ENCODE measurements at regions not wholly inside any gene's neighbourhood (a gene's known extent, or its start where the extent isn't known, plus 50 kb on each side); places are given as distances from the start of the nearest gene placed in this dataset.

DNA sequence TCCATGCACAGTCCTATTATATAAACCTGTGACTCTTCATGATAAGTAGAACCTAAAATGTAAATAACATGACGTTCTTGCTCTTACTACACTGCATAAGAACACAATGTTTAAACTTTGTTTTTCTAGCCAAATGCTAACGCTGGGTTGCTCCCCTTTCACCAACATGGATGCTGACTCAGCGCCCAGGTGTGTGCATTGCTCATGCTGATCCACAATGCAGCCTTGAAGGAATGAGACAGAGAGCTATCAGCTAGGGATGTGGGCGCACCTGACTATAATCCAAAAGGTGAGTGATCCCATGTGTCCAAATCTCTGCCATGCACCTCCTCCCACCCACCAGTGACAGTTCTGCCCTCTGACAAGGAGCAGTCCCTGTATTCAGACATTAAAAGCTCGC is 235.0 kb downstream of the IRS1 start:
- intact Hi-C loops (cut with DNase I) = no loop called here

DNA sequence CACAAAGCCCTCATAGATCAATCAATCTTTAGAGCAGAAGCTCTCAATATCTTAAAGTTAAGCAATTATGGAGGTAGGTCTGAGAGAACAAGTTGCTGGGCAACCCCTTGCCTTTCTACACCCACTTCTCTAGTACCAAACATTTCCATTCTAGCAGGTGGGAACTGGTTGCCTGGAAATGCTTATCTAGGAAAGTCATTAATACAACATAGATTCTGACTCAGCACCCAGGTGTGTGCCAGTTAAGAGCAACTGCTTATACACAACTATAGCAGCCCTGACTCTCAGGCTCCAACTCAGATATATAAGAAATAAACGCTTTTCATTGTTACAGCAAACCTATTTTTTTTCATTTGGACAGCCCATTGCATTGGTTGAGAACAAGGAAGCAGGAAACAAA is 237.7 kb downstream of the IRS1 start:
- intact Hi-C loops (cut with DNase I) = no loop called here
- TF ChIP-seq, protein P1, sequence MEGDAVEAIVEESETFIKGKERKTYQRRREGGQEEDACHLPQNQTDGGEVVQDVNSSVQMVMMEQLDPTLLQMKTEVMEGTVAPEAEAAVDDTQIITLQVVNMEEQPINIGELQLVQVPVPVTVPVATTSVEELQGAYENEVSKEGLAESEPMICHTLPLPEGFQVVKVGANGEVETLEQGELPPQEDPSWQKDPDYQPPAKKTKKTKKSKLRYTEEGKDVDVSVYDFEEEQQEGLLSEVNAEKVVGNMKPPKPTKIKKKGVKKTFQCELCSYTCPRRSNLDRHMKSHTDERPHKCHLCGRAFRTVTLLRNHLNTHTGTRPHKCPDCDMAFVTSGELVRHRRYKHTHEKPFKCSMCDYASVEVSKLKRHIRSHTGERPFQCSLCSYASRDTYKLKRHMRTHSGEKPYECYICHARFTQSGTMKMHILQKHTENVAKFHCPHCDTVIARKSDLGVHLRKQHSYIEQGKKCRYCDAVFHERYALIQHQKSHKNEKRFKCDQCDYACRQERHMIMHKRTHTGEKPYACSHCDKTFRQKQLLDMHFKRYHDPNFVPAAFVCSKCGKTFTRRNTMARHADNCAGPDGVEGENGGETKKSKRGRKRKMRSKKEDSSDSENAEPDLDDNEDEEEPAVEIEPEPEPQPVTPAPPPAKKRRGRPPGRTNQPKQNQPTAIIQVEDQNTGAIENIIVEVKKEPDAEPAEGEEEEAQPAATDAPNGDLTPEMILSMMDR (IDR thresholded peaks at IDR 0.05) = no peak
- no peak for TF ChIP-seq POLR2A (IDR thresholded peaks at IDR 0.05)
- TF ChIP-seq POLR2AphosphoS5 (IDR thresholded peaks at IDR 0.05) = no peak
- Histone ChIP-seq H3K27me3 (replicated peaks; ENCODE audit: insufficient read depth) (no peaks in the 10 kb centered on the region), H3K36me3 (no peaks in the 10 kb centered on the region), H3K4me3 (no peak overlapping the region), H3K9me3 (no peaks in the 10 kb centered on the region), H3K4me1 (replicated peaks) (no peaks in the 10 kb centered on the region), H3K27ac (no peak overlapping the region)
- DNase-seq (ENCODE audit: low spot score) = no peak
- WGBS = 93% methylated on average over 1 of the region's 1 CpG

More for the DNA sequence above, 235.0 kb downstream of the IRS1 start:
- H3K36me3 ChIP-seq = no peaks in the 10 kb centered on the region
- no peaks in the 10 kb centered on the region for H3K4me1 ChIP-seq (replicated peaks)
- WGBS = 75% methylated on average over 5 of the region's 5 CpGs
- H3K27ac ChIP-seq = no peak overlapping the region
- no peaks in the 10 kb centered on the region for H3K9me3 ChIP-seq
- H3K4me3 ChIP-seq = no peak overlapping the region
- TF ChIP-seq, protein P1 (IDR thresholded peaks at IDR 0.05) = no peak
- TF ChIP-seq POLR2A (IDR thresholded peaks at IDR 0.05) (no peak), POLR2AphosphoS5 (IDR thresholded peaks at IDR 0.05) (no peak)
- no peak for DNase-seq (ENCODE audit: low spot score)
- H3K27me3 ChIP-seq (replicated peaks; ENCODE audit: insufficient read depth) = no peaks in the 10 kb centered on the region

DNA sequence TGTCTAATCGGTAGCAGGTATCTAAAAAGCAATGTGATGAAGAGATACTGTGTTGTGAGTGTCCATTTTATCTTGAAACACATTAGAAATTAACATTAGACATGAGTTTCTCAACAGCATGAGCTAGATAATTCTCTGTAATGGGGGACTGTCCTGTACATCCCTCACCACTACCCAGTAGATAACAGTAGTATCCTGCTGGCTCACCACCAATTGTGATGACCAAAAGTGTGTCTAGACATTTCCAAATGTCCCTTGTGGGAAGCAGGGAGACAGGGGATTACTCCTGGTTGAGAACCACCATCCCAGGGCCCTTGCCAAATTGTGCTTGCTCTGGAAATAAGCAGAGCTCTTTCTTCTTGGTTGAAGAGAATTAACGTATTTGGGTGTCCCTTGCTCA is 239.3 kb downstream of the IRS1 start:
- Histone ChIP-seq H3K36me3 (no peaks in the 10 kb centered on the region), H3K27me3 (replicated peaks; ENCODE audit: insufficient read depth) (no peaks in the 10 kb centered on the region), H3K27ac (no peak overlapping the region), H3K4me3 (no peak overlapping the region), H3K9me3 (no peaks in the 10 kb centered on the region), H3K4me1 (replicated peaks) (no peaks in the 10 kb centered on the region)
- no peak for DNase-seq (ENCODE audit: low spot score)
- no peak for TF ChIP-seq POLR2A (IDR thresholded peaks at IDR 0.05)
- 90% methylated on average over 2 of the region's 2 CpGs for WGBS
- intact Hi-C loops (cut with DNase I) = no loop called here

DNA sequence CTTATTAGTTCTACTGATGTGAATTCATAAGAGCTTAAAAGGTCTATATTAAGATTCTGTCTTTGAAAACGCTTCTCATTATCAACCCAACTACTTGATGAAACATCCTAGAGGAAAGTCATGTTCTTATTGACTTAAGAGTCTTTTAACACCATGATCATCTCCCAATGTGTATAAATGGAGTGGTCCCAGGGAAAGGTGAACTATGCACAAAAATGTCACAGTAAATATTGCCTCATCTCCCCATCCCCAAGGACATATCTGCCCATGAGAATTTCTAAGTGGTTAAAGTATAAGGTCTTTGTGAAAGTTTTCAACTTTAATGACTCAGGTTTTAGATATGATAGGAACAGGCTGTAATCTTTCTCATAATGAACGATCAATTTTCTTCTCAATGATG is 240.1 kb downstream of the IRS1 start:
- H3K27me3 ChIP-seq (replicated peaks; ENCODE audit: insufficient read depth) = no peaks in the 10 kb centered on the region
- no peak overlapping the region for H3K27ac ChIP-seq
- WGBS = 81% methylated on average over 2 of the region's 2 CpGs
- intact Hi-C loops (cut with DNase I) = no loop called here
- H3K36me3 ChIP-seq = no peaks in the 10 kb centered on the region
- TF ChIP-seq POLR2AphosphoS5 (IDR thresholded peaks at IDR 0.05) (no peak), POLR2A (IDR thresholded peaks at IDR 0.05) (no peak)
- TF ChIP-seq, protein P1 (IDR thresholded peaks at IDR 0.05) = no peak
- H3K9me3 ChIP-seq = no peaks in the 10 kb centered on the region
- no peak overlapping the region for H3K4me3 ChIP-seq
- DNase-seq (ENCODE audit: low spot score) = no peak
- no peaks in the 10 kb centered on the region for H3K4me1 ChIP-seq (replicated peaks)

DNA sequence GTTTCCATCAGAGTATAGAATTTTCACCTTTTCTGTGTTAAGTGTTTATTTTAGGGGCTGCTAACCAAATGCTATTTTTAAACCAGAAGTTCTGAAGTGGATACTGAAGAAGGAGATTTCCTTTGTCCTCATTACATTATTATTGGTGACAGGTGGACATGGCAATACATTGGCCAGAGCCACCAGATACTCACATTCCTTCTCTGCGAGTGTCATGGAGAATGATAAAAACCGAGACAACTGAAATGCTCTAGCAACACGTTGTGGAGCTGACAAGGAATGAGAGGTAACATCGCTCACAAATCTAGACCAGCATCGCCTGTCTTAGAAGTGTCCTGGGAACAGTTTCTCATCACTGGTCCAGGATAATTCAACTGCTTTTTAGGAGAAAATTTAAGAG is 241.2 kb downstream of the IRS1 start:
- WGBS = 86% methylated on average over 5 of the region's 5 CpGs

More for the DNA sequence above, 241.2 kb downstream of the IRS1 start:
- Histone ChIP-seq H3K27ac (no peak overlapping the region), H3K9me3 (no peaks in the 10 kb centered on the region), H3K36me3 (no peaks in the 10 kb centered on the region), H3K4me1 (replicated peaks) (no peaks in the 10 kb centered on the region), H3K27me3 (replicated peaks; ENCODE audit: insufficient read depth) (no peaks in the 10 kb centered on the region), H3K4me3 (no peak overlapping the region)
- TF ChIP-seq POLR2A (IDR thresholded peaks at IDR 0.05) = no peak
- TF ChIP-seq POLR2AphosphoS5 (IDR thresholded peaks at IDR 0.05) = no peak
- TF ChIP-seq, protein P1 (IDR thresholded peaks at IDR 0.05) = no peak
- intact Hi-C loops (cut with DNase I) = no loop called here
- DNase-seq (ENCODE audit: low spot score) = no peak
